GM18498 (cell line): ENCODE measurements at regions not wholly inside any gene's neighbourhood (a gene's known extent, or its start where the extent isn't known, plus 50 kb on each side); places are given as distances from the start of the nearest gene placed in this dataset.
"Not testable (repeated sequence)": the region's sequence is repeated elsewhere in the genome, so short reads cannot be mapped to it uniquely, and the experiment has no call there.

Source experiments
- ATAC-seq: cut with Tn5 transposase; IDR thresholded peaks from one replicate; pipeline ENCODE4 v1.9.1; 2021; ENCODE audit warnings: mild to moderate bottlenecking, moderate library complexity; ENCODE audit not compliant: unreplicated experiment

DNA sequence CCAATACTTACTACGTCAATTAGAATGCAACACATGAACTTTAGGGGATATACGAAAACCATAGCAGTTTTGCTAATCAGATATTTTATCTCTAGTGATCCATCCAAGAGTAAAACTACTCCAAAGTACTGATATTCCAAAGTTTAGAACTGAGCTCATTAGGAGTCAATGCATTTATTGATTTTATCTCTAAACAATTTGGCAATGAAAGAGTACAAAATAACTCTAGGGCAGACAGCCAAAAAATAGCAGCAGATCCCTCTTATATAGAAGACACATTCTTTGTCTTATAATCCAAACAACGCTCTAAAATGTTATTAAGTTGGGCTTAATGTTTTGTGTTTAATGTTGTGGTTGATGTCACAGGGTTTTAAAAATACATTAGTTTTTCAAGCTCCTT is 923.9 kb upstream of the MAN1A1 start:
- no peak for ATAC-seq

DNA sequence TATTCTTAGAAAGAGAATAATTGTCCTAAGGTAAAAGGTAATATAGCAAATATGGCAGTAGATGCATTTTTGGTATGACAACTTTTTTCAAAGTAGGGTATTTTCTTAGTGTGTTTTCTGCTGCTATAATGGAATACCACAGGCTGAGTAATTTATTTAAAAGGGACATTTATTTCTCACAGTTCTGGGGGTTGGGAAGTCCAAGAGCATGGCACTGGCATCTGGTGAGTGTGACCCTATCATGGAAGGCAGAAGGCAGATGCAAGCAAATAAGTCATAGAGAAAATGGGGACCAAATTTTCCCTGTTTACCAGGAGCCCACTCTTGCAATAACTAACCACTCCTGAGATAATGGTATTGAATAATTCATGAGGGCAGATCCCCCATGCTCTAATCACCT is 922.5 kb upstream of the MAN1A1 start:
- no peak for ATAC-seq

DNA sequence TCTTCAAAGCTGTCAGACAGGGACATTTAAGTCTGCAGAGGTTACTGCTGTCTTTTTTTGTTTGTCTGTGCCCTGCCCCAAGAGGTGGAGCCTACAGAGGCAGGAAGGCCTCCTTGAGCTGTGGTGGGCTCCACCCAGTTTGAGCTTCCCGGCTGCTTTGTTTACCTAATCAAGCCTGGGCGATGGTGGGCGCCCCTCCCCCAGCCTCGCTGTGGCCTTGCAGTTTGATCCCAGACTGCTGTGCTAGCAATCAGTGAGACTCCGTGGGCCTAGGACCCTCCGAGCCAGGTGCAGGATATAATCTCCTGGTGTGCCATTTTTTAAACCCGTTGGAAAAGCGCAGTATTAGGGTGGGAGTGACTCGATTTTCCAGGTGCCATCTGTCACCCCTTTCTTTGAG is 918.7 kb upstream of the MAN1A1 start:
- ATAC-seq: not testable (repeated sequence)

DNA sequence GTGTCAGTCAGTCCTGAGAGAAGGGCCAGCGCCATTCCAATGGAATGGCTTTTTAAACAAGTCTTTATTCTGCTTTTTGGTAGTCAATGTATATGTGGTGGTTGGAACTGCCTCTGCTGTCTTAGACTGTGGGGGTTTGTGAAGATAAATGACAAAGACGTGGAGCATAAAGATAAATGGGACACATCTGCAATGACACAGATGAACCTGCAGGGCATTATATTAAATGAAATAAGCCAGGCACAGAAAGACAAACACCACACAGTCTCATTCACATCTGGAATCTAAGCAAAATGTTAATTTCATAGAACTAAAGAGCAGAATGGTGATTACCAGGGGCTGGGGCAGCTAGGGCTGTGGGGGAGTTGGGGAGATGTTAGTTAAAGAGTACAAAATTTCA is 912.8 kb upstream of the MAN1A1 start:
- no peak for ATAC-seq

DNA sequence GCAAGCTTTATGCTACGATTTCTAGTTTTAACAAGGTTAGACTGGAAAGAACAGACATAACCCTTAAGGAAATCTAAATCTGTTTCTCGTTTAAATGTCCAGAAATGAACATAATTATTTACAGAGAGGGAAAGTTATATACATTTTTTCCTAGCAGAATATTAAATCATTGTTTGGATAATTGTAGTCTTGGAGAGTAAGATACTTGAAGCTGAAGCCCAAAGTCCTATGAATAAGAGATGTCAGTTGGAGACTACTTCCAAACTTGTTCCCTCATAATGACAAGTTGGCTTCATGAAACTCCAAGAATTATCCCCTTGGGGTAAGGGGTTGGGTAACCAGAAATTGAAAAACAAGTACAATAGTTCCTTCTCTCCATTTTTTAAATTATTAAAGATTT is 911.1 kb upstream of the MAN1A1 start:
- ATAC-seq: no peak

DNA sequence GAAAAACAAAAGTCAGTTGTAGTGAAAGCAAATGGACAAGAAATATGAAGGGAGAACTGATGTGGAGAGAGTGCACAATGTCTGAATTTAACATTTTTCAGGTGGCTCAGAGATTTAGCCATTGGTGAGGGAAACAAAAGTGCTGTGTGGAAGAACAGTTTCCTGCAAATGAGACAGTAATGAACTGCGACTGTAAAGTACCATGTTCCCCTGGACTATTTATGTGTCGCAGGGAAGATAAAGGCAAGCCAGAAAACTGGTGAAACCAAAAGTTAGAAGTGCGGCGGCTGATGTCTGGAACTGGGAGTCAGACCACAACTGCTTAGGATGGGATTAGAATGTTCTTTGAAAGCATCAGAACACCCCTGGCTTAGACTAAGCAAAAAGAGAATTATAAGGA is 905.1 kb upstream of the MAN1A1 start:
- ATAC-seq: no peak

DNA sequence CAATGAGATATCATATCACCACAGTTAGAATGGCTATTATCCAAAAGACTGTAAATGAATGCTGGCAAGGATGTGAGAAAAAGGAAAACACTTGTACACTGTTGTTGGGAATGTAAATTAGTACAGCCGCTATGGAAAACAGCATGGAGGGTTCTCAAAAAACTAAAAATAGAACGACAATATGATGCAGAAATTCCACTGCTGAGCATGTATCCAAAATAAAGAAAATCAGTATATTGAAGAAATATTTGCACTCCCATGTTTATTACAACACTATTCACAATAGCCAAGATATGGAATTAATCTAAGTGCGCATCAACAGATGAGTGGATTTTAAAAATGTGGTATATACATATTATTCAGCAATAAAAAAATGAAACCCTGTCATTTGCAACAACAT is 898.9 kb upstream of the MAN1A1 start:
- no peak for ATAC-seq

DNA sequence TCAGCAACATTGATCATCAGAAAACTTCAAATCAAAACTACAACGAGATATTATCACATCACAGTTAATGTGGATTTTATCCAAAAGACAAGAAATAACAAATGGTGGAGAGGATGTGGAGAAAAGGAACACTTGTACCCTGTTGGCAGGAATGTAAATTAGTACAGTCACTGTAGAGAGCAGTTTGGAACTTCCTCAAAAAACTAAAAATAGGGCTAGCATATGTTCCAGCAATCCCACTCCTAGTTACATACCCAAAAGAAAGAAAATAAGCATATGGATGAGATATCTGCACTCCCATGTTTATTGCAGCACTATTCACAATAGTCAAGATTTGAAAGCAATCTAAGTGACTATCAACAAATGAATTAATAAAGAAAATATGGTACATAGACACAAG is 887.7 kb upstream of the MAN1A1 start:
- no peak for ATAC-seq

DNA sequence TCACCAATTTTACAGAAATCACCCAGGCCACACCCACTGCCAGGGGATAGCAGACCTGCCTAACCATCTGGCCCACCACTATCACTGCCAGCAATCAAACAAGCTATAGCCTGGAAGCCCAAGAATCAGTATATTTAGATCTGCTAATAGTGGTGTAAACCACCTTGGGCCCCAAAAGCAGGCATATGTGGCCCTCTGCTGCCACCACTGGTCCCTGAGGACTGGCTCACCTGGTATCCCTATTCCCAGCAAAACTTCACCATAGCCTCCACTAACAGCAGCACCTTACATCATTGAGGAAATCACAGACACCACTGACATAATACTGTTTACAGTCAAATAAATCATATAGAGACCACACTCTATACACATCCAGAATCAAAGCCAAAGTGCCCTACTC is 880.4 kb upstream of the MAN1A1 start:
- ATAC-seq: no peak

DNA sequence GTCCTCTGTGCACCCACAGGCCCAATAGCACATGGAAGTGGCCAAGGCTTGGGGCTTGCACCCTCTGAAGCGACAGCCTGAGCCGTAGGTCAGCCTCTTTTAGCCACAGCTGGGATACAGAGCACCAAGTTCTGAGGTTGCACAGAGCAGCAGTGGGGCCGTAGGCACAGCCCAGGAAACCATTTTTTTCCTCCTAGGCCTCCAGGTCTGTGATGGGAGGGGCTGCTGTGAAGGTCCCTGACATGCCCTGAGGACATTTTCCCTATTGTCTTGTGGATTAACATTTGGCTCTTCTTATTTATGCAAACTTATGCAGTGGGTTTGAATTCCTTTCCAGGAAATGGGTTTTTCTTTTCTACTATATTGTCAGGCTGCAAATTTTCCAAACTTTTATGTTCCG is 878.7 kb upstream of the MAN1A1 start:
- ATAC-seq: no peak

DNA sequence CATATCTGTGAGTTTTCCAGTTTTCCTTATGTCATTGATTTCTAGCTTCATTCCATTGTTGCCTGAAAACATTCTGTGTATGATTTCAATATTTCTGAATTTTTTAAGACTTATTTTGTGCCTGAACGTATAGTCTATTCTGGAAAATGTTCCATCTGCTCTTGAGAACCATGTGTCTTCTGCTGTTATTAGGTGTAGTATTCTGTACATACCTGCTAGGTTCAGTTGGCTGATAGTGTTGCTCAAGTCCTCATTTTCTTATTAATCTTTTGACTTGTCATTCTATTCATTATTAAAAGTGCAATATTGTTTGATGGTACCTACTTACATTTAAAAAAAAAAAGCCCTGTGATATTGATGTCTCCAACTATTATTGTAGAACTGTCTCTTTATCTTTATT is 869.8 kb upstream of the MAN1A1 start:
- no peak for ATAC-seq

DNA sequence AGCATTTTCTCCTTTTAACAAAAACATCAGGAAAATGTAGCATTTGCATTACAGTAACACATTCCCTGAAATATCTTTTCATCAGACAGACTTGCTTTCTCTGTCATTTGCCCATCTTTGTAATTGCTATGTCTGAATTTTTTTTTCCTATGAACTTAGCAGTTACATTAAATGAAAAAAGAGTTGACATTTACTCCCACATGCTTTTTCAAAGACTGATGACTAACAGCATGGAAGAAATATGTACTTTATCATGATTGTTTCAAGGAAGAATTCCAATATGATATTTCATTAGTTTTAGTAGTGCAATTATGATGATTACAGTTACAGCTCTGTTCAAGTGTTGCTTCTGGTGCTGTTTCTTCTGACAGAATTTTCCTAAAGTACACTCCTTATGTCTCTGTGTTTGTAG is 864.5 kb upstream of the MAN1A1 start:
- no peak for ATAC-seq

DNA sequence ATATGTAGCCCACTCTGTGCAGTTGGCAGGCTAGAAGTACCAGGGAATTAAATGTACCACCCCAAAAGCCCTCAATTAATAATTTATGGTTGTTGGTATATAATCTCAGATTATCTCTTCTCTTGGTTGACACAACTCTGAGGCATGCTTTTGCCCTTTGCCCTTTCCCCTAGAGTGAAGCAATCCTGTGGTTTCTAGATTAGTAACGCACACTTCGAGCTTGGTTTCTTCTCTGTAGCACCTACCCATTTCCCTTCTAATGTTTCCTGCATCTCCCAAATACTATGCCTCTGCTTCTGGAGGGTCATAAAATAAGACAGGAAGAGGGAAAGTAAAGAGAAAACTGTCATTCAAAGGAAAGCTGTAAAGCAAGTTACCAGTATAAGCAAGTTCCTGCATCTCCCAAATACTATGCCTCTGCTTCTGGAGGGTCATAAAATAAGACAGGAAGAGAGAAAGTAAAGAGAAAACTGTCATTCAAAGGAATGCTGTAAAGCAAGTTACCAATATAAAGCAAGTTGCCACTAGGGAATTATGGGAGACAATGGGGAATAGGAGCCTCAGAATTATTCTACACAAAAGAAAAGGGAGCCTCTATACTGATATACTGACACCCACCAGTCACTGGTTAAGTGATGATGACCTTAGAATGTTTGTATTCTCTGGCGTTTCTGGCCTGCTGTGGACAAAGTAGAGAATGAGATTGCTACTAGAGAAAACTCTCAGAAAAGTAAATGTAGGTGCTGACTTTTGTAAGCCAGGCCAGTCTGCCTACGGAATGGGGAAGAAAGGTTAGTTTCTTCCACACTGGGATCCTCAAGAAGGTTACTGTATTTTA is 862.6 kb upstream of the MAN1A1 start:
- ATAC-seq: no peak

DNA sequence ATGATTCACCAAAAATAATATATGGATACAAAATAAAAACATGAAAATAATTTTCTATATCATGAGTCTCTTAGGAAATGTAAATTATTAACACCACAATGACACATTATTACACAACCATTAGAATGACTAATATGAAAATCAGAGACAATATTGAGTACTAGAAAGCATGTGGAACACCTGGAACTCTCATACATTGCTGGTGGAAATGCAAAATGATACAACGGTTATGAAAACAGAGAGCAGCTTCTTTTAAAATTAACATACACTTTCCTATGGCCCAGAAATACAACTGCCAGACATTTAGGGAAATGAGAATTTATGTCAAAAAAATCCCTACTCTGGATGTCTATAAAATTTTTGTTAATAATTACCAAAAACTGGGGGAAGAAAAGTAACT is 853.3 kb upstream of the MAN1A1 start:
- ATAC-seq: no peak

DNA sequence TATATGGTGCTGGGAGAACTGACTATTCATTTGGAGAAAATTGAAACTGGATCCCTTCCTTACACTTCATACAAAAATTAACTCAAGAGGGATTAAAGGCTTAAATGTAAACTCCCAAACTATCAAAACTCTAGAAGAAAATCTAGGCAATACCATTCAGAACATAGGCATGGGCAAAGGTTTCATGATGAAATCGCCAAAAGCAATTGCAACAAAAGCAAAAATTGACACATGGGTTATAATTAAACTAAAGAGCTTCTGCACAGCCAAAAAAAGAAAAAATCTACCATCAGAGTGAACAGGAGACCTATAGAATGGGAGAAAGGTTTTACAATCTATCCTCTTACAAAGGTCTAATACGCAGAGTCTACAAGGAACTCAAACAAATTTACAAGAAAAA is 851.3 kb upstream of the MAN1A1 start:
- no peak for ATAC-seq

DNA sequence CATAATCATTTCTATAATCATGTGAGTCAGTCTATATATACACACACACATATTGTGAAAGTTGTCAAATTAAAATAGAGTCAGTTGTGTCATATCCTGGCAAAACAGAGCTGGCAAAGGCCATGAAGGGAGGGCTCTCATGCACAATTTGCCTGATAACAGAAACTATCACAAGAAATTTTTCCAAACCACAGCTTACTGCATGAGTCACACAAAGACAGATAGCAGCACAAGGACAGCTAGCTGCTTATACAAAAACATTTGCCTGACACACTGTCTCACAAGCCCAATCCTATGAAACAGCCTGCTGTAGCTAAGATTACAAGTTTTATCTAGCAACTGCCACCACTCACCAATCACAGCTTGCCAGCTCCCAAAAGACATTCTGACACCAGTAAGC is 848.5 kb upstream of the MAN1A1 start:
- ATAC-seq: no peak

DNA sequence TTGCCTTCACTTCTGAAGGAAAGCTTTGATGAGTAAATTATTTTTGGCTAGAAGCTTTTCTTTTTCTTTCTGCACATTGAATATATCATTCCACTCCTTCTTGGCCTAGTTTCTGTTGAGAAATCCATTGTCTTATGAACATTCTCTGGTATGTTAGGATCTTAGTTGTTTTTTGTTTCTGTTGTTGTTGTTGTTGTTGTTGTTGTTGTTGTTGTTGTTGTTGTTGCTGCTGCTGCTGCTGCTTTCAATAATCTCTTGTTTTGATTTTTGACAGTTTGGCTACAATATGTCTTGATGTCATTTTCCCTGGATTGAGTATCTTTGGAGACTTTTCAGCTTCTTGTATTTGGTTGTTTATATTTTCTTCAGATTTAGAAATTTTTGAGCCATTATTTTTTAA is 836.5 kb upstream of the MAN1A1 start:
- no peak for ATAC-seq

DNA sequence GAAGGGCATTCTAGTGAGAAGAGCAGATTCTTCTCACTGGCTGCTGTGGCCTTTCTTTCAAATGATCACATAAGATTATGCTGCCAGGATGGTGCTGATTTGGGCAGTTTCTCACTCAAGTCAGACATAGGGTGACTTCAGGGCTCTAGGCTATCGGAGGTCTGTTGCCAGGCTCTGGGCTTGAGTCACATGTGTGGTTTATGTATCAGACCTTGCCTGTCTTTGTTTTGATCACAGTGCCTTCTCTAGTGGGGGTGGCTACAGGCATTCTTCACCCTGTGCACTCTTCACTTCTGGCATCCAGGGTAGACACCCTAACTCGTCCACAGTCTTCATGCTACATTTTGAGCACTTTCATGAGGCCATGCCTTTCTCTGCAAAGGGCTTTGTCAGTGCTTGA is 823.7 kb upstream of the MAN1A1 start:
- no peak for ATAC-seq

DNA sequence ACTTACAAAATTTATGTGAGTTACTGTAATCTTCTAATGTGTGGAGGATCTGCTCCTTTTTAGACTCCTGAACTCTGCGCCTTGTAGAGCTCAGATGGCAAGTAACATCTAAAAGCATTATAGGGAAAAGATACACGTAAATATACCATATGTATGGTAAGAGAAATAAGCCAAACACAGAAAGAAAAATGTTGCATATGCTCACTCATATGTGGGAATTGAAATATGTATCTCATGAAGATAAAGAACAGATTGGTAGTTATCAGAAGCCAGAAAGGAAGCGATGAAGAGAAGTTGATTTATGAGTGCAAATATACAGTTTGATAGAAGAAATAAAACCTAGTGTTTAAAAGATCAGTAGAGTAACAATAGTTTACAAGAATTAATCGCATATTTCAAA is 815.0 kb upstream of the MAN1A1 start:
- ATAC-seq: no peak

DNA sequence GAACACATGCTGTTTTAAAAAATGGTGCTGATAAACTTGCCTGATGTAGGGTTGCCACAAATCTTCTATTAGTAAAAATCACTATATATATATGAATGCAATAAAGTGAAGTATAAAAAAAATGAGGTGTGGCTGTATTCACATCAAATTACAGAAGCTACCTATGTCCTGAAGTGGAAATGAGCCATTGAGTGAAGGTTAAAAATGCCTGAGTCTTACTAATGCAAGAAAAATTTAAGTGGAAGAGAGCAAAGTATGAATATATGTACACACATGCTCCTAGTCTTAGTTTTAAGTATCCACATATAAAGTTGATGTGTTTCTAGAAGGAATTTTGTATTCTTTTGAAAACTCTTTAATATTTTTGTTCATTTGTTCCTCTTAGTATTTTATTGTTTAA is 808.3 kb upstream of the MAN1A1 start:
- ATAC-seq: no peak

DNA sequence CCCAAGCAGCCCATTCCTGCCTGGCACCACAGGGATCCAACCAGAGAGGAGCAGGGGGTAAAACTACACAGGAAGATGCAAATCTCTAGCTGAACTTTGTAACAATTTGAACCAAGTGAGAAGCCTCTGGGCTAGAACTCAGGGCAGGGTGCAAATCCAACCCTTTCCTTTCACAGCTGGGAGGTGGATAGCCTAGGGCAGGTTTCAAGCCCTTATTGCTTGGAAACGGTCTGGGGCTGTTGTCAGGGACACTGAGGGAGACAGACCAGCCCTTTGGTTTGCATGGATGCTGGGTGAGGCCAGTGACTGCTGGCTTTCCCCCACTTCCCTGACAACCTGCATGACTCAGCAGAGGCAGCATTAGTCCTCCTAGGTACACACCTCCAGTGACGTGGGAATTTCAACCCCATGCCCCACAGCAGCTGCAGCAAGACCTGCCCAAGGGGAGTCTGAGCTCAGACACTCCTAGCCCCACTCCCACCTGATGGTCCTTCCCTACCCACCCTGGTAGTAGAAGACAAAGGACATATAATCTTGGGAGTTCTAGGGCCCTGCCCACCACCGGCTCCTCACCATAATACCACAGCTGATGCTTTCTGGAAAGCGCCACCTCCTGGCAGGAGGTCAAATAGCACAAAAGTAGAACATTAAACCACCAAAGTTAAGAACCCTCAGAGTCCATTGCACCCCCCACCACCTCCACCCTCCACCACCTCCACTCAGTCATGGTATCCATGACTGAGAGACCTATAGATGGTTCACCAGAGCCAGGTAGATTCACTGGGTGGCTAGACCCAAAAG is 797.7 kb upstream of the MAN1A1 start:
- no peak for ATAC-seq

DNA sequence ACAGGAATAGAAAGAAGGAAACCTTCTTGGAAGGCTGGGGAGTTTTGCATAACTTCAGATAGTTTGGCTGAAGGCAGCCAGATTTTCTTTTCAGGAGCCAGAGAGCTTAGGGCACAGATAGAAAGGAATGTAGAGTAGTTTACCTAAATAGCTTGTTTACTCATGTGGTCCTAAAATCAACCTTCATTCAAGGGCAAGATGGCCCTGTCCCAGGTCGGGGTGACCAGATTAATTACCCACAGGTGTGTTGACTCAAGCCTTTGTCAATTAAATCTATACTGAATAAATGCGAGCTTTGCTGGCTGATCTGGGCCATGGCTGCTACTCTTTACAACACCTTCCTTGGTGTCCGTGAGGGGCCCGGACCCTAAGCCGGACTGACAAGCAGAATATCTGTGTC is 792.0 kb upstream of the MAN1A1 start:
- no peak for ATAC-seq
